Neural cell (in vitro differentiated cells): ENCODE measurements at regions not wholly inside any gene's neighbourhood (a gene's known extent, or its start where the extent isn't known, plus 50 kb on each side); places are given as distances from the start of the nearest gene placed in this dataset.

Source experiments
- H2AFZ ChIP-seq: fragments of 200-600, 300-800 bp; sonication (generic), shearing (Covaris generic); 2 replicates; pipeline ENCODE4 v1.6.0; 2014; ENCODE audit warnings: low read depth, mild to moderate bottlenecking, antibody characterized with exemption, low read length, moderate library complexity
- H3F3A ChIP-seq: fragments of 200-600 bp; shearing (Covaris generic); 2 replicates; pipeline ENCODE4 v1.6.1; 2016; ENCODE audit warnings: mild to moderate bottlenecking, moderate library complexity, mixed read lengths, antibody characterized with exemption, low read length; ENCODE audit not compliant: insufficient read depth, poor library complexity, severe bottlenecking
- H3K27ac ChIP-seq: fragments of 200-600, 300-800 bp; sonication (generic), shearing (Covaris generic); 2 replicates; pipeline ENCODE4 v1.5.1; 2014; ENCODE audit warnings: mild to moderate bottlenecking, low read length, moderate library complexity
- H3K27me3 ChIP-seq: fragments of 300-800, 200-600 bp; sonication (generic), shearing (Covaris generic); 2 replicates; pipeline ENCODE4 v1.6.0; 2014; ENCODE audit warnings: mild to moderate bottlenecking, low read depth, low read length, moderate library complexity; ENCODE audit not compliant: insufficient read depth
- H3K36me3 ChIP-seq: fragments of 300-800, 200-600 bp; sonication (generic), shearing (Covaris generic); 2 replicates; pipeline ENCODE4 v1.5.1; 2014; ENCODE audit warnings: mild to moderate bottlenecking, antibody characterized with exemption, low read length, moderate library complexity; ENCODE audit not compliant: insufficient read depth
- H3K4me2 ChIP-seq: fragments of 300-800, 200-600 bp; sonication (generic), shearing (Covaris generic); 2 replicates; pipeline ENCODE4 v1.6.0; 2014; ENCODE audit warnings: mild to moderate bottlenecking, low read length
- H3K4me3 ChIP-seq: fragments of 300-800, 200-600 bp; sonication (generic), shearing (Covaris generic); 2 replicates; pipeline ENCODE4 v1.5.1; 2014; ENCODE audit warnings: mild to moderate bottlenecking, low read length, moderate library complexity
- H3K79me2 ChIP-seq: fragments of 200-600 bp; shearing (Covaris generic); replicated peaks from 2 replicates; pipeline ENCODE4 v1.6.0; 2014; ENCODE audit warnings: mild to moderate bottlenecking, low read length, moderate library complexity; ENCODE audit not compliant: insufficient read depth
- H3K9ac ChIP-seq: fragments of 300-800, 200-600 bp; sonication (generic), shearing (Covaris generic); 2 replicates; pipeline ENCODE4 v1.6.1; 2016; ENCODE audit warnings: mild to moderate bottlenecking, low read length, mixed read lengths
- H3K9me2 ChIP-seq: fragments of 200-600 bp; shearing (Covaris generic); 2 replicates; pipeline ENCODE4 v1.6.1; 2016; ENCODE audit warnings: mild to moderate bottlenecking, low read length, mixed read lengths; ENCODE audit not compliant: insufficient read depth
- H3K9me3 ChIP-seq: fragments of 200-600, 300-800 bp; sonication (generic), shearing (Covaris generic); 2 replicates; pipeline ENCODE4 v1.6.1; 2016; ENCODE audit warnings: mild to moderate bottlenecking, mixed run types, low read length, moderate library complexity, mixed read lengths
- H4K20me1 ChIP-seq: fragments of 200-600 bp; shearing (Covaris generic); 2 replicates; pipeline ENCODE4 v1.6.1; 2016; ENCODE audit warnings: mild to moderate bottlenecking, mixed run types; ENCODE audit not compliant: insufficient read depth
- CTCF ChIP-seq: fragments of 450-650 bp; IDR thresholded peaks from 2 replicates; pipeline ENCODE4 v1.5.1; 2014; ENCODE audit warnings: antibody characterized with exemption, mild to moderate bottlenecking, moderate library complexity; ENCODE audit not compliant: poor library complexity, severe bottlenecking
- EP300 ChIP-seq: fragments of 450-650 bp; conservative IDR thresholded peaks from 2 replicates; pipeline ENCODE4 v1.6.1; 2014; ENCODE audit warnings: antibody characterized with exemption, mild to moderate bottlenecking, moderate library complexity; ENCODE audit not compliant: poor library complexity, severe bottlenecking
- EZH2 ChIP-seq: fragments of 200-600, 300-800 bp; shearing (Covaris generic), sonication (generic); IDR thresholded peaks from 2 replicates; pipeline ENCODE4 v1.6.1; 2014; ENCODE audit warnings: antibody characterized with exemption, low read length, borderline replicate concordance, mild to moderate bottlenecking; ENCODE audit not compliant: insufficient read depth, poor library complexity, severe bottlenecking
- MXI1 ChIP-seq: fragments of 450-650 bp; conservative IDR thresholded peaks from 2 replicates; pipeline ENCODE4 v1.6.1; 2014; ENCODE audit warnings: antibody characterized with exemption, mild to moderate bottlenecking; ENCODE audit not compliant: poor library complexity, severe bottlenecking
- POLR2AphosphoS5 ChIP-seq: IDR thresholded peaks from 2 replicates; pipeline ENCODE4 v1.6.1; 2012
- RAD21 ChIP-seq: fragments of 450-650 bp; conservative IDR thresholded peaks from 2 replicates; pipeline ENCODE4 v1.6.1; 2014; ENCODE audit warnings: antibody characterized with exemption, mild to moderate bottlenecking, moderate library complexity
- REST ChIP-seq: IDR thresholded peaks from 2 replicates; pipeline ENCODE4 v1.6.1; 2012; ENCODE audit warnings: borderline replicate concordance
- SMC3 ChIP-seq: fragments of 450-650 bp; conservative IDR thresholded peaks from 2 replicates; pipeline ENCODE4 v1.6.1; 2014; ENCODE audit warnings: antibody characterized with exemption, mild to moderate bottlenecking, moderate library complexity; ENCODE audit not compliant: poor library complexity
- TAF1 ChIP-seq: IDR thresholded peaks from 2 replicates; pipeline ENCODE4 v1.6.1; 2012; ENCODE audit warnings: low read depth

- Histone ChIP-seq H3K79me2 (no peaks in the 10 kb centered on the region), H3K9ac (no peak overlapping the region), H3K27ac (no peak overlapping the region), H2AFZ (no peak overlapping the region), H3K9me2 (no peaks in the 10 kb centered on the region), H3K4me3 (no peak overlapping the region), H4K20me1 (no peaks in the 10 kb centered on the region), H3K36me3 (no peaks in the 10 kb centered on the region), H3K27me3 (no peaks in the 10 kb centered on the region), H3K4me2 (no peak overlapping the region), H3F3A (no peaks in the 10 kb centered on the region), H3K9me3 (no peaks in the 10 kb centered on the region)
- no peak for TF ChIP-seq CTCF
- no peak for TF ChIP-seq POLR2AphosphoS5
- no peak for TF ChIP-seq MXI1
- TF ChIP-seq EZH2 = no peak
- no peak for TF ChIP-seq TAF1
- TF ChIP-seq RAD21 = no peak
- TF ChIP-seq REST = no peak
- TF ChIP-seq EP300 = no peak
- TF ChIP-seq SMC3 = no peak
These were observed 220.9 kb upstream of the SFRP2 start for GRCh38 chr4:154009788-154010187.

- Histone ChIP-seq H3K36me3 (no peaks in the 10 kb centered on the region), H3K79me2 (no peaks in the 10 kb centered on the region), H3K4me3 (no peak overlapping the region), H3K9me3 (no peaks in the 10 kb centered on the region), H4K20me1 (no peaks in the 10 kb centered on the region), H3K9me2 (no peaks in the 10 kb centered on the region), H3K9ac (no peak overlapping the region), H3K27me3 (no peaks in the 10 kb centered on the region), H3K27ac (no peak overlapping the region), H3F3A (no peaks in the 10 kb centered on the region), H3K4me2 (no peak overlapping the region), H2AFZ (no peak overlapping the region)
- TF ChIP-seq SMC3 (no peak), EZH2 (no peak), RAD21 (no peak), MXI1 (no peak), REST (no peak), POLR2AphosphoS5 (no peak), EP300 (no peak), TAF1 (no peak), CTCF (no peak)
These were observed 220.3 kb upstream of the SFRP2 start for GRCh38 chr4:154009191-154009590.
